ENCODE measurements at regions not wholly inside any gene's neighbourhood (a gene's known extent, or its start where the extent isn't known, plus 50 kb on each side); places are given as distances from the start of the nearest gene placed in this dataset.

DNA sequence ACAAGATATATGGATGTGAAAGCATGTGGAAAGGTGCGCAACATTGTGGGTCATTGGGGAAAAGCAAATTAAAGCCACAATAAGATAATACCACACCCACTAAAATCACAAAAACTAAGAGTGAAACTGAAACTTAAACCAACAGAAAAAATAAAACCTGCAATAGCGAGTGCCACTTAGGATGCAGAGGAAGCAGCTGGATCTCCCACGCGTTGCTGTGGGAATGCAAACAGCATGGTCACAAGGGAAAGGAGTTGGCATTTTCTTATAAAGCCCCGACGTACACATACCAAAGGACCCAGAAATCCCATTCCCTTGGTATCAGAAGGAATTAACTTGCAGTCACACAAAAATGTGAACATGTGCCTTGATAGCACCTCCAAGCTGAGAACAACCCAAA lies 712.0 kb downstream of the TBC1D22A start:
- no TSS peak for BruUV-seq (replicated peaks)
- no peak overlapping the region for H3K4me3 ChIP-seq (ENCODE audit: low read length)
- H3F3A ChIP-seq (ENCODE audit: low read length, unreplicated experiment): no peaks in the 10 kb centered on the region
- no peak overlapping the region for H3K4me2 ChIP-seq (ENCODE audit: low read length)
- H3K79me2 ChIP-seq (ENCODE audit: low read length): no peaks in the 10 kb centered on the region
- no peaks in the 10 kb centered on the region for H3K9me3 ChIP-seq (ENCODE audit: low read length)
- no peaks in the 10 kb centered on the region for H3K9me2 ChIP-seq (replicated peaks; ENCODE audit: low read length)
- H2AFZ ChIP-seq (ENCODE audit: low read length): no peak overlapping the region
- ATAC-seq (no peak), DNase-seq (no peak)
- H4K20me1 ChIP-seq (ENCODE audit: low read length): no peaks in the 10 kb centered on the region
- CTCF ChIA-PET: no interaction called here
- no peaks in the 10 kb centered on the region for H3K36me3 ChIP-seq (ENCODE audit: low read depth, low read length)
- POLR2A ChIA-PET (ENCODE audit: unreplicated experiment): no interaction called here
- H3K27ac ChIP-seq (ENCODE audit: low read length): no peak overlapping the region
- intact Hi-C loops (cut with micrococcal nuclease): no loop called here
- H3K4me1 ChIP-seq (ENCODE audit: insufficient read depth, low read length): no peaks in the 10 kb centered on the region
- H3K27me3 ChIP-seq (ENCODE audit: low read length): peaks cover 26% of the 10 kb centered on the region
- H3K9ac ChIP-seq (ENCODE audit: low read length): no peak overlapping the region
- TF ChIP-seq EZH2 (IDR thresholded peaks at IDR 0.05; ENCODE audit: low read length, unreplicated experiment) (no peak), EZH2phosphoT487 (IDR thresholded peaks at IDR 0.05; ENCODE audit: borderline replicate concordance, low read length) (no peak)
- TF ChIP-seq, protein P1, sequence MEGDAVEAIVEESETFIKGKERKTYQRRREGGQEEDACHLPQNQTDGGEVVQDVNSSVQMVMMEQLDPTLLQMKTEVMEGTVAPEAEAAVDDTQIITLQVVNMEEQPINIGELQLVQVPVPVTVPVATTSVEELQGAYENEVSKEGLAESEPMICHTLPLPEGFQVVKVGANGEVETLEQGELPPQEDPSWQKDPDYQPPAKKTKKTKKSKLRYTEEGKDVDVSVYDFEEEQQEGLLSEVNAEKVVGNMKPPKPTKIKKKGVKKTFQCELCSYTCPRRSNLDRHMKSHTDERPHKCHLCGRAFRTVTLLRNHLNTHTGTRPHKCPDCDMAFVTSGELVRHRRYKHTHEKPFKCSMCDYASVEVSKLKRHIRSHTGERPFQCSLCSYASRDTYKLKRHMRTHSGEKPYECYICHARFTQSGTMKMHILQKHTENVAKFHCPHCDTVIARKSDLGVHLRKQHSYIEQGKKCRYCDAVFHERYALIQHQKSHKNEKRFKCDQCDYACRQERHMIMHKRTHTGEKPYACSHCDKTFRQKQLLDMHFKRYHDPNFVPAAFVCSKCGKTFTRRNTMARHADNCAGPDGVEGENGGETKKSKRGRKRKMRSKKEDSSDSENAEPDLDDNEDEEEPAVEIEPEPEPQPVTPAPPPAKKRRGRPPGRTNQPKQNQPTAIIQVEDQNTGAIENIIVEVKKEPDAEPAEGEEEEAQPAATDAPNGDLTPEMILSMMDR (conservative IDR thresholded peaks at IDR 0.05; ENCODE audit: low read depth, low read length): no peak

DNA sequence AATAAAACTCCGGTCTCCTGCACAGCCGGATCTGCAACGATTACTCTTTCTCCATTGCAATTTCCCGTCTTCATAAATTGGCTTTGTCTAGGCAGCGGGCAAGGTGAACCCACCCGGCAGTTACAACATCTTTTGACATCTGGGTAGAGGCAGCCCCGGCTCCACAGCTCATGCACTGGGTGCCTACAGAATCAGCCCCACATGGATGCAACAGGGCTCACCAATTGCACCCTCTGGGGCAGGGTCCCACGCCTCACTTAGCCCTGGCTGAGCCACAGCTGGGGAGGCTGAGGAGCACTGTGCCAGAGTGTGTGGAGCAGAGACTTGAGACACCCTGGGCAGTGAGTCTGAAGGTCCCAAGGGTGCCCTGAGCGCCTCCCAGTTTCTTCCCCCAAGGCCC lies 710.2 kb downstream of the TBC1D22A start:
- no peak for DNase-seq
- Histone ChIP-seq H3K9ac (ENCODE audit: low read length) (no peak overlapping the region), H3K9me2 (replicated peaks; ENCODE audit: low read length) (no peaks in the 10 kb centered on the region), H4K20me1 (ENCODE audit: low read length) (no peaks in the 10 kb centered on the region), H2AFZ (ENCODE audit: low read length) (no peak overlapping the region), H3K79me2 (ENCODE audit: low read length) (no peaks in the 10 kb centered on the region), H3K9me3 (ENCODE audit: low read length) (no peaks in the 10 kb centered on the region), H3K4me2 (ENCODE audit: low read length) (no peak overlapping the region), H3K27me3 (ENCODE audit: low read length) (peaks cover 35% of the 10 kb centered on the region), H3K27ac (ENCODE audit: low read length) (no peak overlapping the region), H3K4me3 (ENCODE audit: low read length) (no peak overlapping the region), H3K36me3 (ENCODE audit: low read depth, low read length) (no peaks in the 10 kb centered on the region), H3F3A (ENCODE audit: low read length, unreplicated experiment) (no peaks in the 10 kb centered on the region), H3K4me1 (ENCODE audit: insufficient read depth, low read length) (no peaks in the 10 kb centered on the region)
- CTCF ChIA-PET: no interaction called here
- ATAC-seq: no peak
- TF ChIP-seq EZH2phosphoT487 (IDR thresholded peaks at IDR 0.05; ENCODE audit: borderline replicate concordance, low read length): no peak
- POLR2A ChIA-PET (ENCODE audit: unreplicated experiment): no interaction called here
- intact Hi-C loops (cut with micrococcal nuclease): no loop called here
- no TSS peak for BruUV-seq (replicated peaks)

DNA sequence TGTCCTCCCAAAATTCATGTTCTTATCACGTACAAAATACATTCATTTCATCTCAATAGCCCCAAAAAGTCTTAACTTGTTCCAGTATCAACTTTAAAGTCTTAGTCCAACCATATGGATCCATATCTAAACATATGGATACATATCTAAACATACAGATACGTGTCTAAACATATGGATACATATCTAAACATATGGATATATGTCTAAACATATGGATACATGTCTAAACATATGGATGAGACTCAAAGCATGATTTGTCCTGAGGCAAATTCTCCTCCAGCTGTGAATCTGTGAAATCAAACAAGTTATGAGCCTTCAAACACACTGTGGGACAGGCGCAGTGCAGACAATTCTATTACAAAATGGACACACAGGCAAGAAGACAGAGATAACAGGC lies 709.0 kb downstream of the TBC1D22A start:
- ChIA-PET POLR2A (ENCODE audit: unreplicated experiment) (no interaction called here), CTCF (no interaction called here)
- intact Hi-C loops (cut with micrococcal nuclease): no loop called here
- H3K36me3 ChIP-seq (ENCODE audit: low read depth, low read length): no peaks in the 10 kb centered on the region
- H3K9ac ChIP-seq (ENCODE audit: low read length): no peak overlapping the region
- ATAC-seq (no peak), DNase-seq (no peak)
- H3K4me3 ChIP-seq (ENCODE audit: low read length): no peak overlapping the region
- no peaks in the 10 kb centered on the region for H3K4me1 ChIP-seq (ENCODE audit: insufficient read depth, low read length)
- no peak overlapping the region for H3K4me2 ChIP-seq (ENCODE audit: low read length)
- no peaks in the 10 kb centered on the region for H4K20me1 ChIP-seq (ENCODE audit: low read length)
- no peak for TF ChIP-seq EZH2 (IDR thresholded peaks at IDR 0.05; ENCODE audit: low read length, unreplicated experiment)
- no peak for TF ChIP-seq EZH2phosphoT487 (IDR thresholded peaks at IDR 0.05; ENCODE audit: borderline replicate concordance, low read length)
- TF ChIP-seq, protein P1 (conservative IDR thresholded peaks at IDR 0.05; ENCODE audit: low read depth, low read length): no peak
- no peaks in the 10 kb centered on the region for H3F3A ChIP-seq (ENCODE audit: low read length, unreplicated experiment)
- BruUV-seq (replicated peaks): no TSS peak
- H3K79me2 ChIP-seq (ENCODE audit: low read length): no peaks in the 10 kb centered on the region
- H3K9me2 ChIP-seq (replicated peaks; ENCODE audit: low read length): no peaks in the 10 kb centered on the region
- H3K9me3 ChIP-seq (ENCODE audit: low read length): no peaks in the 10 kb centered on the region
- no peak overlapping the region for H3K27ac ChIP-seq (ENCODE audit: low read length)
- no peak overlapping the region for H2AFZ ChIP-seq (ENCODE audit: low read length)
- H3K27me3 ChIP-seq (ENCODE audit: low read length): peaks cover 35% of the 10 kb centered on the region

Measured in PC-3 (cell line).